K562 (cell line): ENCODE measurements at regions not wholly inside any gene's neighbourhood (a gene's known extent, or its start where the extent isn't known, plus 50 kb on each side); places are given as distances from the start of the nearest gene placed in this dataset.
A peak's percentile ranks its signal among the peaks of the same experiment; 100 is the strongest.

Experiments used
- ATAC-seq: fragments of 200-7000 bp; cut with Tn5 transposase; 3 replicates; pipeline ENCODE4 v1.9.1; 2020; ENCODE audit warnings: moderate library complexity
- BruUV-seq: library from RNA; stranded (reverse); fragments of 400-500 nt; replicated peaks from 2 replicates; lab custom pipeline; 2021; lab: Mats Ljungman, UMichigan
- CTCF ChIA-PET: fragments of 300-600 bp; formaldehyde crosslinking; extraction: SDS; loops from one replicate; lab custom pipeline; 2021; ENCODE audit warnings: low intra/inter-chr PET ratio; lab: Yijun Ruan, JAX
- POLR2A ChIA-PET: fragments of 300-600, 350-650 bp; sonication (Branson Sonifier 250); formaldehyde crosslinking; extraction: SDS; loops from one replicate; lab custom pipeline; 2021; ENCODE audit warnings: antibody characterized with exemption, inconsistent platforms; lab: Yijun Ruan, JAX
- DNase-seq, 4 experiments: peaks; one replicate each; pipeline versions ENCODE4 v3.0.0 to v3.0.0-alpha.2; 2011 to 2018; ENCODE audit warnings: low spot score in 3 of 4, mixed read lengths in 3 of 4; ENCODE audit errors: extremely low read depth in 1 of 4
- FAIRE-seq: peaks from 2 replicates; lab custom pipeline; 2011; peaks lifted over from hg19 to GRCh38; lab: Jason Lieb, UNC
- H2AFZ ChIP-seq: 2 replicates; pipeline ENCODE4 v1.6.0; 2011; ENCODE audit warnings: low read depth, low read length, control low read depth, inconsistent platforms
- H3K27ac ChIP-seq: fragments of 200-600 bp; 3 replicates; pipeline ENCODE4 v1.8.0; 2011; ENCODE audit warnings: low read depth, mild to moderate bottlenecking, control low read depth, inconsistent platforms, low read length, moderate library complexity, mixed read lengths; ENCODE audit errors: extremely low read depth
- H3K27me3 ChIP-seq, 2 experiments: fragments of 300-600 bp in 1 of 2; 2 replicates in 1 of 2; 3 replicates in 1 of 2; pipeline versions ENCODE4 v1.6.0 to v1.8.0; 2011; ENCODE audit warnings: inconsistent platforms in 2 of 2, low read length in 2 of 2, mild to moderate bottlenecking in 1 of 2, mixed read lengths in 1 of 2, moderate library complexity in 1 of 2; ENCODE audit not compliant: control insufficient read depth in 2 of 2, insufficient read depth in 2 of 2
- H3K36me3 ChIP-seq: fragments of 300-600 bp; 3 replicates; pipeline ENCODE4 v1.8.0; 2011; ENCODE audit warnings: mild to moderate bottlenecking, low read length, inconsistent platforms; ENCODE audit not compliant: control insufficient read depth, insufficient read depth
- H3K4me1 ChIP-seq, 2 experiments: fragments of 200-600 bp in 1 of 2; replicated peaks in 1 of 2; 2 replicates in 1 of 2; 3 replicates in 1 of 2; pipeline versions ENCODE4 v1.5.1 to v1.8.0; 2011; ENCODE audit warnings: inconsistent platforms in 2 of 2, low read length in 2 of 2, mild to moderate bottlenecking in 1 of 2, mixed read lengths in 1 of 2, moderate library complexity in 1 of 2; ENCODE audit not compliant: control insufficient read depth in 2 of 2, insufficient read depth in 2 of 2
- H3K4me2 ChIP-seq: 2 replicates; pipeline ENCODE4 v1.6.1; 2011; ENCODE audit warnings: low read length, control low read depth, inconsistent platforms, mixed read lengths; ENCODE audit not compliant: insufficient read depth
- H3K4me3 ChIP-seq: fragments of 200-600 bp; sonication (generic), shearing (Covaris generic); 2 replicates; pipeline ENCODE4 v1.5.1; 2016; ENCODE audit warnings: control low read depth, inconsistent platforms
- H3K79me2 ChIP-seq: fragments of 200-600 bp; 3 replicates; pipeline ENCODE4 v1.8.0; 2011; ENCODE audit warnings: low read length, inconsistent platforms; ENCODE audit not compliant: control insufficient read depth, insufficient read depth
- H3K9ac ChIP-seq, 2 experiments: 2 replicates each; pipeline versions ENCODE4 v1.6.0 to v1.6.1; 2011; ENCODE audit warnings: low read depth in 2 of 2, low read length in 2 of 2, control low read depth in 1 of 2, inconsistent platforms in 1 of 2, mild to moderate bottlenecking in 1 of 2, mixed read lengths in 1 of 2; ENCODE audit not compliant: insufficient read depth in 1 of 2
- H3K9me1 ChIP-seq: one replicate; pipeline ENCODE4 v1.6.0; 2011; ENCODE audit warnings: inconsistent platforms, mild to moderate bottlenecking, low read length, moderate library complexity; ENCODE audit not compliant: control insufficient read depth, insufficient read depth
- H3K9me3 ChIP-seq: replicated peaks from 2 replicates; pipeline ENCODE4 v1.5.1; 2011; ENCODE audit warnings: low read depth, low read length, inconsistent platforms; ENCODE audit not compliant: control insufficient read depth, insufficient read depth
- H4K20me1 ChIP-seq: replicated peaks from 2 replicates; pipeline ENCODE4 v1.6.1; 2011; ENCODE audit warnings: low read length, inconsistent platforms, mixed read lengths; ENCODE audit not compliant: control insufficient read depth, insufficient read depth
- ATF2 ChIP-seq: sonication (generic); formaldehyde crosslinking; IDR thresholded peaks from 2 replicates; pipeline ENCODE4 v1.8.1; 2022; ENCODE audit warnings: missing genetic modification reagents
- ATF7 ChIP-seq: fragments of 450-650 bp; IDR thresholded peaks from 2 replicates; pipeline ENCODE4 v1.7.1; 2014; ENCODE audit warnings: mild to moderate bottlenecking, moderate library complexity
- EGR1 ChIP-seq: fragments of 450-650 bp; conservative IDR thresholded peaks from 2 replicates; pipeline ENCODE4 v1.6.1; 2017; ENCODE audit warnings: mild to moderate bottlenecking
- ESRRA ChIP-seq: fragments of 450-650 bp; IDR thresholded peaks from 2 replicates; pipeline ENCODE4 v1.6.1; 2014; ENCODE audit warnings: low read depth, mild to moderate bottlenecking, moderate library complexity, borderline replicate concordance
- FOXJ3 ChIP-seq: sonication (generic); formaldehyde crosslinking; IDR thresholded peaks from 2 replicates; pipeline ENCODE4 v1.4.0; 2020; ENCODE audit warnings: mild to moderate bottlenecking, missing genetic modification reagents
- HMG20A ChIP-seq: fragments of 450-650 bp; formaldehyde crosslinking; conservative IDR thresholded peaks from 2 replicates; pipeline ENCODE4 v1.4.0; 2020; ENCODE audit warnings: mild to moderate bottlenecking, mixed read lengths
- ILF3 ChIP-seq: fragments of 450-650 bp; IDR thresholded peaks from 2 replicates; pipeline ENCODE4 v1.6.1; 2018; ENCODE audit warnings: antibody characterized with exemption, mild to moderate bottlenecking, moderate library complexity, borderline replicate concordance
- MCM5 ChIP-seq: fragments of 450-650 bp; IDR thresholded peaks from 2 replicates; pipeline ENCODE4 v1.6.1; 2016; ENCODE audit warnings: low read depth
- NFATC3 ChIP-seq: fragments of 450-650 bp; IDR thresholded peaks from 2 replicates; pipeline ENCODE4 v1.6.1; 2017; ENCODE audit warnings: mild to moderate bottlenecking
- NFE2L1 ChIP-seq: fragments of 450-650 bp; IDR thresholded peaks from 2 replicates; pipeline ENCODE4 v1.6.1; 2016; ENCODE audit warnings: missing genetic modification characterization, low read depth, mild to moderate bottlenecking, missing compliant biosample characterization, moderate library complexity, borderline replicate concordance
- NR3C1 ChIP-seq: sonication (generic); formaldehyde crosslinking; IDR thresholded peaks from 2 replicates; pipeline ENCODE4 v1.8.1; 2022; ENCODE audit warnings: missing genetic modification reagents
- OTX1 ChIP-seq: fragments of 450-650 bp; formaldehyde crosslinking; IDR thresholded peaks from 2 replicates; pipeline ENCODE4 v1.4.0; 2022; ENCODE audit warnings: mild to moderate bottlenecking
- RAD51 ChIP-seq: fragments of 450-650 bp; IDR thresholded peaks from 2 replicates; pipeline ENCODE4 v1.7.1; 2016; ENCODE audit warnings: low read depth, mild to moderate bottlenecking, borderline replicate concordance
- RFX1 ChIP-seq: fragments of 450-650 bp; IDR thresholded peaks from 2 replicates; pipeline ENCODE4 v1.6.1; 2016; ENCODE audit warnings: mild to moderate bottlenecking, moderate library complexity
- TSC22D4 ChIP-seq: fragments of 450-650 bp; IDR thresholded peaks from 2 replicates; pipeline ENCODE4 v1.6.1; 2016; ENCODE audit warnings: missing genetic modification characterization, missing biosample characterization, control low read depth
- ZBTB26 ChIP-seq: fragments of 450-650 bp; formaldehyde crosslinking; IDR thresholded peaks from 2 replicates; pipeline ENCODE4 v1.4.0; 2022; ENCODE audit warnings: missing genetic modification characterization
- ZC3H11A ChIP-seq: IDR thresholded peaks from 2 replicates; pipeline ENCODE4 v1.6.1; 2012; ENCODE audit warnings: low read depth, low read length, improper control_type of control experiment
- ZNF124 ChIP-seq: sonication (generic); formaldehyde crosslinking; IDR thresholded peaks from 2 replicates; pipeline ENCODE4 v1.8.1; 2022; ENCODE audit warnings: missing genetic modification reagents
- ZNF133 ChIP-seq: fragments of 250-450 bp; sonication (Bioruptor Pico); IDR thresholded peaks from 2 replicates; pipeline ENCODE4 v1.4.0; 2020; ENCODE audit warnings: mild to moderate bottlenecking
- ZNF146 ChIP-seq: IDR thresholded peaks from one replicate; pipeline ENCODE4 v1.6.1; 2018; ENCODE audit warnings: missing compliant biosample characterization; ENCODE audit not compliant: unreplicated experiment
- ZNF311 ChIP-seq: fragments of 250-450 bp; sonication (Bioruptor Pico); IDR thresholded peaks from 2 replicates; pipeline ENCODE4 v1.4.0; 2020; ENCODE audit warnings: mild to moderate bottlenecking, moderate library complexity
- WGBS: fragments of 100-300 bp; shearing (Covaris generic); methylation state at CpG from one replicate; pipeline ENCODE4 v1.1.6; 2016; ENCODE audit warnings: low coverage, mixed read lengths; ENCODE audit not compliant: insufficient coverage; ENCODE audit errors: missing lambda C conversion rate; 5-methylcytosine and 5-hydroxymethylcytosine counted together
- in situ Hi-C: fragments of 300-500 bp; cut with MboI; formaldehyde crosslinking; loops from 4 replicates; pipeline ENCODE4 v1.15.0; 2018; ENCODE audit warnings: inconsistent platforms, mixed read lengths
- intact Hi-C: fragments of 100-400 bp; cut with micrococcal nuclease; formaldehyde crosslinking; loops from 2 replicates; pipeline ENCODE4 v1.14.2; 2022
- TF ChIP-seq, protein P1 (sequence below): sonication (generic); formaldehyde crosslinking; IDR thresholded peaks from 2 replicates; pipeline ENCODE4 v1.9.0; 2022; ENCODE audit warnings: mild to moderate bottlenecking, missing genetic modification reagents
- TF ChIP-seq, protein P2 (sequence below): sonication (generic); formaldehyde crosslinking; IDR thresholded peaks from 2 replicates; pipeline ENCODE4 v1.5.0; 2020; ENCODE audit warnings: missing genetic modification reagents

DNA sequence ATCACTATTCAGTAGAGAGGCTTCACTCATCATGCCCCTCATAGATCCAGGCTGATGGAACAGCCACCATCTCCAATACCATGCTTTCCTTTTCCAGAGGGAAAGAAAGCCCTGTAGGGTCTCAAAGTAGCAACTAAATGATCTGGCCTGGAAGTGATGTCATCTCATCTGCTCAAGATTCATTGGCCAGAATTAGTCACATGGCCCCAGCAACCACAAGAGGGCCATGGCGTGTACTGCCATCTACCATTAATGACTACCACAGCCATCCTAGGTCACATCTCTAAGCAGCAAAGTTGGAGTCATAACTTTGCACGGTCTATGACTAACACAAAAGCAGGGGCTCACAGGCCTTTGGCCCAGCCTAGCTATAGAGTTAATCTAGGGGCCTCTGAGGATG, 194.8 kb downstream of the KIT start:
- FAIRE-seq (no peak), DNase-seq (peak; percentile 5 to 26 (median 15)), ATAC-seq (peak; percentile 57)
- Histone ChIP-seq H3K9me3 (no peaks in the 10 kb centered on the region), H3K4me3 (no peak overlapping the region), H2AFZ (no peak overlapping the region), H3K9me1 (no peaks in the 10 kb centered on the region), H3K36me3 (no peaks in the 10 kb centered on the region), H4K20me1 (no peaks in the 10 kb centered on the region), H3K79me2 (no peaks in the 10 kb centered on the region), H3K27ac (no peak overlapping the region), H3K27me3 (0 out of 5 replicates have a peak, but pooled peaks cover 0 to 3% of the 10 kb centered on the region in 2 experiments), H3K4me2 (no peak overlapping the region), H3K9ac (no peak overlapping the region), H3K4me1 (no peaks in the 10 kb centered on the region)
- intact Hi-C loops, result no loop called here
- CTCF ChIA-PET, result no interaction called here
- POLR2A ChIA-PET, result no interaction called here
- in situ Hi-C loops, result no loop called here
- BruUV-seq, result no TSS peak
- 4% methylated on average over 2 of the region's 2 CpGs for WGBS
- no peak for TF ChIP-seq NFE2L1 (tag)
- TF ChIP-seq, protein P1, sequence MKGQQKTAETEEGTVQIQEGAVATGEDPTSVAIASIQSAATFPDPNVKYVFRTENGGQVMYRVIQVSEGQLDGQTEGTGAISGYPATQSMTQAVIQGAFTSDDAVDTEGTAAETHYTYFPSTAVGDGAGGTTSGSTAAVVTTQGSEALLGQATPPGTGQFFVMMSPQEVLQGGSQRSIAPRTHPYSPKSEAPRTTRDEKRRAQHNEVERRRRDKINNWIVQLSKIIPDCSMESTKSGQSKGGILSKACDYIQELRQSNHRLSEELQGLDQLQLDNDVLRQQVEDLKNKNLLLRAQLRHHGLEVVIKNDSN (CRISPR knock-in tag), result peak; percentile 71
- TF ChIP-seq ILF3, result no peak
- TF ChIP-seq ATF2, result no peak
- no peak for TF ChIP-seq ZNF133 (CRISPR knock-in tag)
- no peak for TF ChIP-seq OTX1
- TF ChIP-seq ESRRA, result no peak
- no peak for TF ChIP-seq FOXJ3 (CRISPR knock-in tag)
- no peak for TF ChIP-seq ZNF124 (CRISPR knock-in tag)
- TF ChIP-seq, protein P2, sequence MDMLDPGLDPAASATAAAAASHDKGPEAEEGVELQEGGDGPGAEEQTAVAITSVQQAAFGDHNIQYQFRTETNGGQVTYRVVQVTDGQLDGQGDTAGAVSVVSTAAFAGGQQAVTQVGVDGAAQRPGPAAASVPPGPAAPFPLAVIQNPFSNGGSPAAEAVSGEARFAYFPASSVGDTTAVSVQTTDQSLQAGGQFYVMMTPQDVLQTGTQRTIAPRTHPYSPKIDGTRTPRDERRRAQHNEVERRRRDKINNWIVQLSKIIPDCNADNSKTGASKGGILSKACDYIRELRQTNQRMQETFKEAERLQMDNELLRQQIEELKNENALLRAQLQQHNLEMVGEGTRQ (CRISPR knock-in tag), result peak; percentile 86
- no peak for TF ChIP-seq HMG20A (CRISPR knock-in tag)
- no peak for TF ChIP-seq NR3C1 (CRISPR knock-in tag)
- TF ChIP-seq RAD51, result peak; percentile 39; the same call in 1 of the 2 replicates
- TF ChIP-seq ATF7, result 0 out of 2 replicates have a peak, but pooled peaks have one; percentile 18
- no peak for TF ChIP-seq EGR1
- no peak for TF ChIP-seq NFATC3
- TF ChIP-seq ZNF146 (CRISPR knock-in tag), result no peak
- no peak for TF ChIP-seq MCM5
- TF ChIP-seq RFX1, result no peak
- no peak for TF ChIP-seq TSC22D4 (tag)
- no peak for TF ChIP-seq ZBTB26 (CRISPR knock-in tag)
- no peak for TF ChIP-seq ZC3H11A
- TF ChIP-seq ZNF311, result no peak
